NCI-H82 treated with DMSO at 0.1 percent for 48 hours (cell line): ENCODE measurements at regions not wholly inside any gene's neighbourhood (a gene's known extent, or its start where the extent isn't known, plus 50 kb on each side); places are given as distances from the start of the nearest gene placed in this dataset.
"Not testable (repeated sequence)": the region's sequence is repeated elsewhere in the genome, so short reads cannot be mapped to it uniquely, and the experiment has no call there.

ENCODE experiments used
- DNase-seq: peaks from one replicate; lab custom pipeline; 2025; ENCODE audit not compliant: unreplicated experiment; lab: John Stamatoyannopoulos, UW

DNA sequence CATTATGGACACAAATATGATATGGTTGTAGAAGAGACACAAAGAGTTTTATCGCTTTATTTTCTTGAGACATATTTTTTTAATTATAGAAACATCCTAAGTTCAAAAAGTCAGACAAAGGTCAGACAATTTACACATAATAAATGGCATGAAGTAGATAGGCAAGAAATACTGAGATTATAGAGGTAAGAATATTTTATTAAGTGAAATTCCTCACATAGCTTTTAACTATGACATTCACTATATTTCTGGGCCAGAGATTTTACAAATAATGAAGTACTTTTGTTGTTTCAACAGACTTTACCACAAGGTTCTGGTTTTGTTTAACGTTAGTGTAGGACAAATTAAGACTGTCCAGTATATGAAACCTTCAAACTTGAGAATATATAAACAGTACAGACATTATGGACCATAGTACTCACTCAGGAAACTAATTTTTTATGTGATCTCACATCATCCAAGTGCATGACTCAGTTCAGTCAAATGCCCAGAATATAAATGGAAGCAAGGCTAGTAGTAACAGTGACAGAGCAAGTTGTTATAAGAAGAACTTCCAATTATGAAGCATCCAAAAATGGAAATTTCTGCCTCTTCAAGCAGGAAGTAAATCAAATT is 394.8 kb downstream of the KCNJ2 start:
- no peak for DNase-seq

DNA sequence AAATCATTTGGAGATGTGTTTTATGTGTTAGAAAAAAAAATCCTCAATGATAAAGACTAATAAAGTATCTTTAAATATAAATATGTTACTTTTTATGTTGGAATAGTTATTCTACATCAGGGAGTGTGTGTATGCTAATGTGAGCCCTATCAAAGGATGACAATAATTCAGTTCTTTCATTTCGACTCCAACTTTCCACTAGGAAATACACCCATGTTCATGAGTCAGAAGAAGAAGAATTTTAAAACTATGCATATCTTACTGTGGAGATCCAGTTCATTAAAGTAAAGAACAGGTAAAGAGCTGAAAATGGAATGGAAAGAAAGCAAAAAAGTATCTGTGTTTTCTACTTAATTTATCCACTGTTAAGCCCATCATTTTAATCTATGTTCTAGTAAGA is 399.8 kb downstream of the KCNJ2 start:
- DNase-seq = no peak

DNA sequence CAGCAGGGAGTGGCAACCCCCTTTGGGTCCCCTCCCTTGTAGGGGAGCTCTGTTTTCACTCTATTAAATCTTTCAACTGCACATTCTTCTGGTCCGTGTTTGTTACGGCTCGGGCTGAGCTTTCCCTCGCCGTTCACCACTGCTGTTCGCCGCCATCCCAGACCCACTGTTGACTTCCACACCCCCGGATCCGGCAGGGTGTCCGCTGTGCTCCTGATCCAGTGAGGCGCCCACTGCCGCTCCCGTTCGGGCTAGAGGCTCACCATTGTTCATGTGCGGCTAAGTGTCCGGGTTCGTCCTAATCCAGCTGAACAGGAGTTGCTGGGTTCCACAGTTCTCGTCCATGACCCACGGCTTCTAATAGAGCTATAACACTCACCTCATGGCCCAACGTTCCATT is 408.1 kb downstream of the KCNJ2 start:
- DNase-seq = no peak

DNA sequence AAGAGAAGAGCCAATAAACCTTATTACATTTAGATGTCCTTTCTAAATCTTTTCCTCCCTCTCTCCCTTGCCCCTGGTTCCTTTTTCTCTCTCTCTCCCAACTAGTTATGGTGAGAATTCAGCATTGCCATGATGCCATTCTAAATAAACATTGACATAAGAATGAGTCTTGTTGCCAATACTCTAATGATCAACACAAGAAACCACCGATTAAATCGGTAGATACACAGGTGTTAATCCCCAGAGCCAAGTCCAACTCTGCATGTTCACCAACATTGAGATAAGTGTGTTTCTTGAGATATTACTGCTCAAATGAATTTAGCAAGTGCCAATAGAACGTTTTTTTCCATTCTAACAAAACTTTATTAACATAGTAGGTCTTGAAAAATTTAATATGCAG is 412.1 kb downstream of the KCNJ2 start:
- DNase-seq = no peak

DNA sequence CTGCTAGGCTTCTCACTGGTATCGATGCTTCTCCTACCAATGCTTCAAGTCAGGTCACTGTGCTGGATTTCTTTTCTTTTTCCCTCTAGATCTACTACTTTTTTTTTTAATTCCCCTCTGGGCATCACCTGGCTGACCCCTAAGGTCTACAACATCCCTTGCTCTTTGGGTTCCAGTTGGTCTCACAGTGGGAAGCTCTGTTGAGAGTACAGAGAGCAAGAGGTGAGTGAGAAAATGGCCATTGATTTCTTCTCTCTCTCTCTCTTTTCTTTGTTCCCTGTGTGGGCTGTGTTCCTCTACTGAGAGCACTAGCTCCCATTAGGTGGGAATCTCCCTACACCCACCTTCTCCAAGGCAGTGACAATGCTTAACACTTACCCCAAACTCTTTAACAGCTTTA is 413.4 kb downstream of the KCNJ2 start:
- no peak for DNase-seq

DNA sequence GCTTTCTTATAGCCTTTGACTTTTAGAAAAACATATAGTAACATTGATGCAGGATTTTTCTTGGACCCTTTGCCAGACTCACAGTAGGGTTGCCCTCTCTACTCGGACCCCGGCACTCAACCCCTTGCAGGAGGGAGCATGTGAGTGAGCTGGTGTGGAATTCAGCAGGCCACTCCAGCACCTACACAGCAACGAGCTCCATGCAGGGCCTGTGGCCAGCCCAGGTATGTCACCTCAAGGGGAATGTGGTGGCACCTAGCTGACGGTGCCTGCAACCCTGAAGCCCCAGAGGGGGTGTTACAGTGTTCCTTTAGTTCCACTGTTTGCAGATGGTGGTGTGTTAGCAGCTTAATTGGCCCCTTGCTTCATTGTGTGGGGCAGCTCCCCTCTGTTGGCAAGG is 414.9 kb downstream of the KCNJ2 start:
- no peak for DNase-seq

DNA sequence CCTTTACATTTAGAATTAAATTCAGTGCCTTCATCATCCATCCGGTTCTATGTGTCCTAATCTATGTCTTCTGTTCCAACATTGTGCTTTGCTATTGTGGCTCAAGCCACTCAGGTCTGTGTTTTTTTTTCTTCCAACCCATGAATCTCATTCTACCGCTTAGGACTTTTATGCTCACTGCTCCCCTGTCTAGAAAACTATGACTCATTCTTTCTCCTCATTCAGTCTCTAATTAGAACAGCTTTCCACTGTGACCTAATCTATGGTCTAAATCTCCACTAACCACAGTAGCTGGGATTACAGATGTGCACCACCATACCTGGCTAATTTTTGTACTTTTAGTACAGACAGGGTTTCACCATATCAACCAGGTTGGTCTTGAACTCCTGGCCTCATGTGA is 418.7 kb downstream of the KCNJ2 start:
- DNase-seq = no peak

DNA sequence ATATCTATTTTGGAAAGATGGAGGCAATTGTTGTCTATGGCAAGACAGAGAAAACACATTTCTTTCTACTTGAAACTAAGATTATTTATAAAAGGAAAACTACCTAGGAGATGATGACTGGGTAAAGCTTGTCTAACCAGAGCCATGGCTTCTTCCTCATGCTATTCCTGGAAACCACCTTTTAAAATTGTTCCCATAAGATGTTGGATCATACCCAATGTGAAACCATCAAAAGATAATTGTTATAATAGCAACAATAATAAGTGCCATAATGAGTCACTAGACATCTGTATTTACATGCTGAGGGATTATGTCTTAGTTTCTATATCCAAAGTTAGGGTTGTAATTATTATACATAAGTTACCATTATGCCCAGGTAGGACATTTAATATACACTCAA is 428.4 kb downstream of the KCNJ2 start:
- DNase-seq = no peak

DNA sequence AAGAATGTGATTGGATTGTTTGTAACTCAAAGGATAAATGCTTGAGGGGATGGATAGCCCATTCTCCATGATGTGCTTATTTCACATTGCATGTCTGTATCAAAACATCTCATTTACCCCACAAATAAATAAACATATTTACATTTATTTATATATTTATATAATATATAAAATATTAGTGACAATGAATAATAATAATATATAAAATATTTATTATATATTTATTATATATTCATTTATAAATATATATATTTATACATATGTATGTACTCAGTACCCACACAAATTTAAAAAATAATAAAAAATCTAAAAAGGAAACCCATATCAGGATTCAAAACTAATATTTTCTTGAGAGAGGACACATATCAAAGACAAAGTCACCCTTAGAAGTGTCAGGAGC is 429.9 kb downstream of the KCNJ2 start:
- DNase-seq = no peak

DNA sequence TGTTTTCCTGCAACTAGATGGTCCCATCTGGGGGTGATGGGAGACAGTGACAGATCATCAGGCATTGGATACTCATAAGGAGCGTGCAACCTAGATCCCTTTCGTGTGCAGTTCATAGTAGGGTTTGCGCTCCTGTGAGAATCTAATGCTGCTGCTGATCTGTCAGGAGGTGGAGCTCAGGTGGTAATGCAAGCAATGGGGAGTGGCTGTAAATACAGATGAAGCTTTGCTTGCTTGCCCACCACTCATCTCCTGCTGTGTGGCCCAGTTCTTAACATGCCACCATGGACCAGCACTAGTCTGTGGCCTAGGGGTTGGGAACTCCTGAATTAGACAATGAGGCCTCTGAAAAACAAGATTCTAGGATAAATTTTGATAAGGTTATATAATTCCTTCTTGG is 430.6 kb downstream of the KCNJ2 start:
- DNase-seq = not testable (repeated sequence)

DNA sequence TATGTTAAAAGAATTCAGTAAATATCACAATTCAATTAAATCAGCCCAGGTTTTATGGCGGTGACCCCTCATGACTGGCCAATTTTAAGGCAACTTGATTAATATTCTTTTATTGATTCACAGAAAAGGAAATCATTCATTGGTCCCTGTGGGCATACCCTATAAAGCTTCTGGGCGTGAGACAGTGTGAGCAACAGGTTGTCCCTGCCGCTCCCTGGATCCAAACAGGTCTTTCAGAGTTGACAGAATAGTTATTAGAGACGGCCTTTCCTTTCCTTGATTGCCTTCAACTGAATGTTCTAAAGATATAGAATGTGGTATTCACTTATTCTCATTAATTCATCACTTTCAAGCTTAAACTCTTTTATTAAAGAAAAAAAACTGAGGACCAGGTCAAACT is 433.9 kb downstream of the KCNJ2 start:
- DNase-seq = no peak

DNA sequence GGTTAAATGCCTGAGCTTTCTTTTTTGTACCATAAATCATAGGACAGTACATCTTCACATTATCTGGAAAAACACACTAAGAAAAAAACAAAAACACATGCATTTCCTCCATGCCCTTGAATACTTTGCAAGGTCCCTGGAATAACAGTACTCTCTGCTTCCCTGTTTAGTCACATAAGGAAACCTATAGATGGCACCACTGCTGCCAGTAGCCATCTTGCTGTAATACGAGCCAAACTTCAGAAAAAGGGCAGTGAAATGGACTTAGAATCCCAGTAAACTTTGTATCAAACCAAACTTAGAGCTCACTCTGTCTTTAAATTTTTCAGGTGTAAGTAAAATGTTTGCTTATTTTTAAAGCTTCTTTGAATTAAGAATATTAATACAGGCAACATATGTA is 435.5 kb downstream of the KCNJ2 start:
- DNase-seq = no peak

DNA sequence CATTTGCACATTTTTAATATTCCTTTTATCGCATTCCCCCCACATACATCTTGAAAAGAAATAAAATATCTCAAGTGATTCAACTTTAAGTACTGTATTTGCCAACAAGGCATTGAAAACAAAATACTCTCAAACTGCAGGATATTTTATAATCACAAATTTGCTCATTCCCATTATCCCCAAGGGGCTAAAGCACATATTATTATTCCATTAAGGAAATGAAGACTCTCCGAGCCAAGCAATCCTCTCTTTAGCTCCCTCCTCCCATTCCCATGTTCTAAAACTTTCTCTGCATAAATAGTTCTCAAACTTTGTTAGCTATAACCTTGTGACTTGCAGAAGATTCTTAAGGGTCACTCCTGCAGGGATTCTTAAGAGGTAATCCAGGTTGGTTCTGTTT is 436.8 kb downstream of the KCNJ2 start:
- DNase-seq = no peak

DNA sequence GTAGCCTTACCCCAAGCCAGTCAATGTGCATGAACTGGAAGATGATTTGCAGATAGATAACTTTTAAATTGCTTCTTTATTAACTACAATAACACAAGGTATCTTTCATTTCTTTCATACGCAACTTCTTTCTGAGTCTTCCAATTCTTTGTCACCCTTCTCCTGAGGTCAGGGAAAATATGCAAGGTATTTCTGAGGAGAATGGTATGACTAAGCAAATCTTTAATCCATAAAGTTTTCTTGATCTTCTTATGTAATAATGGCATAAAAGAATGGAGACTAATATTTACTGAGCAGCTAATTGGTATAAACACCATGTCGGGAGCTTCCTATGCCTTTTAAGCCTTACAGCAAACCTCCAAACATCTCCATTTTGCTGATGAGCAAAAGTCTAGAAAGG is 438.9 kb downstream of the KCNJ2 start:
- no peak for DNase-seq

DNA sequence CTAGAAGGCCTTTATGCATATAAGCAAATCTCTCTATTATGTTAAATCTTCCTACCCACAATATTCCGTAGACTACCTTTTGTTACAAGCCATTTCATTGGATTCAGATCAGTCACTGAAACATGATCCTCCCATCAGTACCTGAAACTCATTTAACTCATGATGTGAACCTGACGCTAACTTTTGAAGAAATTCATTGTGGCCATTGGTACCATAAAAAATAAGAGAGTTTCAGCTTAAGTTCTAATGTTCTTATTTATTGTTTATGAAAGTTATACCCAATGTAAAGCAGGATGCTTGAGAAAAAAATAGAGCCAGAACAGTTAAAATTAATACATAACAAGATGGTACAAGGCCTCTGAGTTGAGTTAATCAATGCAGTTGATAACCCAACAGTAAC is 439.6 kb downstream of the KCNJ2 start:
- no peak for DNase-seq

DNA sequence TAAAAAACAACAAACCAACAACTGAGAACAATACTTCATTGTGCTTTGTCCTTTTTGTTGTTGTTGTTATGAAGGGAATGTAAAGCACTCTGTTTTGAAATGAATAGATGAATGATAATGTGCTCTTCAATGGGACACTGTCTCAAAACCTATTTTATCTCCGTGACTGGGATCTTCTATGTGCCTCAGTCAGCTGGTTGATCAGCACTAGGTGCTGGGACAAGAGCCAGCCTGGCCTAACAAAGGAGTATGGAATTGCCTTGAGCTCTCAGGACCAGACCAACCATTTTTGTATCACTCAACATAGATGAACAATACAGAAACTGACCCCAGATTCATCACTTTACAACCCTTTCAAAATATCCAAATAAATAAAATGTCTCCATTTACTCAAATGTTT is 440.2 kb downstream of the KCNJ2 start:
- DNase-seq = no peak

DNA sequence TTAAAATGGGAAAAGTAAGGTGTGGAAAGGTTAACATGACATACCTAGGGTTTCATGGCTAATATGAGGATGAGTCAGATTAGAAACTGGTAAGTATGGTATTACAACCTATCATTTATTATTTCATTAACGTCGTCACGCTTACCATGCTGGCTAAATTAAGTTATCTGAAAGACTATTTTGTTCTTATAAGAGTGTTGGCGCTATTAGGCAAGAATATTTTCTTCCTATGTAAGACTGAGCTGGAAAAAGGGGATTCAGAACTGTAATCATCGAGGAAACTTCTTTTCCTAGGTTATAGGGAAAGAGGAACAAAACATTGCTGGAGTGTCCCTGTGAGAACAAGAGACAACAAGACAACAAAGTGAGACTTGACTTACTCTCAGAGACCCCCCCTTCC is 440.8 kb downstream of the KCNJ2 start:
- no peak for DNase-seq

DNA sequence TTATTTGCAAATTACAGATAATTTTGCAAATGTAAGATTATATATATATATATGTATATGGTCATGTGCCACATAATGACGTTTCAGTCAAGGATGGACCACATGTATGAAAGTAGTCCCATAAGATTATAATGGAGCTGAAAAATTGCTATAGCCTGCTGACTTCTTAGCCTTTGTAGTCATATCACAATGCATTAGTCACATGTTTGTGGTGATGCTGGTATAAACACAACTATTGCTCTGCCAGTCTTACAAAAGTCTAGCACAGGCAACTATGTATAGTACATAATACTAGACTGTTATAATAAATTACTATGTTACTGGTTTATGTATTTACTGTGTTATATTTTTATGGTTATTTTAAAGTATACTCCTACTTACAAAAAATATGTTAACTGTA is 444.3 kb downstream of the KCNJ2 start:
- DNase-seq = no peak

DNA sequence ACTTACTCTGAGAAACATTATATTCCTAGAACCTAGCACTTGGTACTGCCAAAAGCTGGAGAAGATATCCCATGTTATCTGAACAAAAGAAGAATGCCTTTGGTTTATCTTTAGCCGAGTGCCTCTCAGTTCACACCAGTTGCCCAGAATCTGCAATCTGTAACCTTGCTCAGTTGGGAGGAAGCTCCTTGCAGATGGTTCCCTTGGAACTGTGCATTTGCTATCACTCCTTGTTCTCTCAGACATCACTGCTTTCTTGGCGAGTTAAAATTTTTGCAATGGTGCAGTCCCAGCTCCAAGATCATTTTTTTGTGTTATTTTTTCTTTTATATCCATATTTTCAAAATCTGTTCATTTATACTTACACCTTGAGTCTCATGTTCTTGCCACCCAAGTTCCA is 446.5 kb downstream of the KCNJ2 start:
- no peak for DNase-seq

DNA sequence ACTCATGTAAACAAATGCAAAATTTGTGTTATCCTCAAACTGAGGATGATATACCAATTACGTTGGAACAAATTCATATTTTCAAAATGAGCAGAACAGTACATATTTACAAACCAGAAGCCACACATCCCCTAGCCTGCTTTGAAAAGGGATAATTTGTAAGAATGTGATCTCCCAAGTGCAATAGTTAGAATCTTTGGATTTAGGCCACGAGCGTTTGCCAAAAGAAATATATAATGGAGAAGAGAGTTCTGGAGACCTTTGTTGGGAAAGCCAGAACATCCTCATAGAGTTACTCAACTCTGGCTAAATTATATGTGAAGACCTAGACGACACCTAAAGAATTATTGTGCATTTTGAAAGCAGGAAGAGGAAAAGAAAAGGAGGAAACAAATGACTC is 449.3 kb downstream of the KCNJ2 start:
- no peak for DNase-seq

DNA sequence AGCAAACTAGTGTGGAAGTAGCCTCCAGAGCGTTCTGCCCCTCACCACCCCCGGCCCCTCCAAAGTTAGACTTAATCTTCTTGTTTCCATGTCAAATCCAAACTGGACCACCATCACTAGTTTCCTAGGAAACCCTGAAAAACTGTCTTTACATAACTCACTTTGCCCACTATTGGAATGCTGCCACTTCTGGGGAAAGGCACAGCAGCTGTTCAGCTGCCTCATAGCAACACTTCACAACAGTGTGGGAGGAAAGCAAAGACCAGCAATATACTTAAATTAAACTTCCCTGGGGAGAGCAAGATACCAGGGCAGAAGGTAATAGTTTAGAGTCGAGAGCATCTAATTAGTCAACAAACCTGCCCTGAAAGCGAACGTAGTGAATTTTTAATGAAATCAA is 452.2 kb downstream of the KCNJ2 start:
- DNase-seq = no peak

DNA sequence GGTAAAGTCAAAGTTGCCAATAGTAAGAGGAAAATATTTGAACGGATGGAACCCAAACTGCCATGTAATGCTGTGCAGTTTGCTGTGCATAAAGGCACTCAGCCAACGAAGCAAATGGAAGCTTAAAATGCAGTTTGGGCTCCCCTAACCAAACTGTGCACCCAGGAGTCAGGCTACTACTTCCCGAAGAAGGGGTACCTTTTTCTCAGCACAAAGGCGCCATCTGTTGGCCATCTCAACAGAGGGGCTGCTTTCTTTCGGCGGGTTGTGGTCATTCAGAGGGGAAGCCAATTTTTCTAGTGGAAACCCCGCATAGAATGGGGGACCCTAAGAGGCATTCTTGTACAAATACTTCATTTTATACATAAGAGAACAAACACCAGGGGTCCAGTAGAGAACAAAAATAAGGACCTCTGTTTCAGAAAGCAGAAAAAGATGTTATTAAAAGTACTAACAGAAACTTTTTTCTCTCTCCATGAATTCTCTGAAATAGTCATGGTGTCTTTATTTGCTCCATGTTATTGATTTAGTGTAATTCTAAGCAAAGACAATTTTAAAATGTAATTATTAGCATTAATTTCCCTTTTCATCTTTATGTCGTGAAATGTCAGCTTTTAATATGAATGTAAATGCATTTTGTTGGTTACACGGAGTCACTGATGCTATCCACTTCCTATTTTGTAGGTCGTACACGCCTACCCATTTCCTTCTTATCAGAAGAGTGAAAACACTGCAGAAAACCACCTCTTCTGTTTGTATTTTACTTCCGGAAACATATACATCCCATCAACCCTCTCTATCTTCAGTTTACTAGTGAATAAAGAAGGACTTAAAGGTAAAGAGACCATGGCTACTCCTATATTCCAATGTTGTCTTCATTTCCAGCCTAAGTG is 453.3 kb downstream of the KCNJ2 start:
- peak; percentile 50 for DNase-seq

DNA sequence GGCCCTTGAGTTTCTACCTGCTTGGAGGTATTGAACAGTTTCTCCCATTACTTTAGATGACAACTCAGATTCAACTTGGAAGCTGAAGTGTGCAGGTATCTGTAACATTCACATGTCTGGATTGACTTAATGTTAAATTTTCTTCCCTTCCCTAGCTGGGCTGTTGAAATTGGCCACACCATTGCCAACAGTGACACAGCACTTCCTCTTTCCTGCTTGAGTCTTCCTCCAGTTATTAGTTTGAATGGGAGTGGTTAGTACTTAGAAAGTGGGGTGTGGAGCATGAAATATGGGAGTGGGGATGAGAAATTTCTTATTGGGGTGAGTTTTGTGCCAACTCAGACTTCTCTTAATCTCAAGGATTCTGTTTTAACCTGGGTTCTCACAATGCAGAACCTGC is 454.9 kb downstream of the KCNJ2 start:
- no peak for DNase-seq
